Aorta (tissue), 5 donors: ENCODE measurements at regions not wholly inside any gene's neighbourhood (a gene's known extent, or its start where the extent isn't known, plus 50 kb on each side); places are given as distances from the start of the nearest gene placed in this dataset.

Source experiments
- ATAC-seq: fragments of 200-7000 bp; cut with Tn5 transposase; one replicate; pipeline ENCODE4 v1.9.1; 2022; ENCODE audit warnings: moderate library complexity; ENCODE audit not compliant: low FRiP score
- DNase-seq, 2 donors: peaks; one replicate each; pipeline ENCODE4 v3.0.0-alpha.2; 2020
- H3K27ac ChIP-seq, 2 donors: one replicate each; pipeline ENCODE4 v1.5.1; 2013; ENCODE audit warnings: low read length in 2 of 2, mild to moderate bottlenecking in 2 of 2, moderate library complexity in 2 of 2, control low read depth in 1 of 2, inconsistent platforms in 1 of 2, low read depth in 1 of 2
- H3K27me3 ChIP-seq, 2 donors: one replicate each; pipeline ENCODE4 v1.6.1; 2013; ENCODE audit warnings: control low read depth in 1 of 2, low read length in 1 of 2, mild to moderate bottlenecking in 1 of 2, moderate library complexity in 1 of 2; ENCODE audit not compliant: insufficient read depth in 2 of 2, control insufficient read depth in 1 of 2
- H3K36me3 ChIP-seq, 2 donors: one replicate each; pipeline ENCODE4 v1.6.1; 2013; ENCODE audit warnings: control low read depth in 1 of 2, low read length in 1 of 2, mild to moderate bottlenecking in 1 of 2; ENCODE audit not compliant: insufficient read depth in 2 of 2, control insufficient read depth in 1 of 2
- H3K4me1 ChIP-seq, 2 donors: one replicate each; pipeline ENCODE4 v1.6.1; 2013; ENCODE audit warnings: low read length in 2 of 2, control low read depth in 1 of 2, mild to moderate bottlenecking in 1 of 2, moderate library complexity in 1 of 2; ENCODE audit not compliant: insufficient read depth in 2 of 2, control insufficient read depth in 1 of 2
- H3K4me3 ChIP-seq, 2 donors: one replicate each; pipeline ENCODE4 v1.5.1; 2013; ENCODE audit warnings: low read length in 2 of 2, control low read depth in 1 of 2, mild to moderate bottlenecking in 1 of 2
- H3K9me3 ChIP-seq: one replicate; pipeline ENCODE4 v1.6.1; 2013; ENCODE audit warnings: mild to moderate bottlenecking, low read length; ENCODE audit not compliant: control insufficient read depth
- WGBS, 2 donors: extraction: QIAGEN DNeasy Blood & Tissue Kit; methylation state at CpG; one replicate each; pipeline ENCODE4 v1.1.7; 2013; 5-methylcytosine and 5-hydroxymethylcytosine counted together
- intact Hi-C, 2 donors: fragments of 100-400 bp; cut with DNase I; formaldehyde crosslinking; loops; one replicate each; pipeline versions ENCODE4 v1.14.2 to v1.15.0; 2022
- donor health status: healthy with polysubstance abuse.
- donor health status: Bipolar disorder and iron deficiency.
- donor health status: DM: no; HTN: no; CAD: no.
- donor health status: DM: no; HTN: no; CAD: no.
- donor health status: DM: yes; HTN: yes; CAD: no.

GRCh38 chr10:120691625-120692024, 159.5 kb upstream of the WDR11 start:
- Histone ChIP-seq H3K27ac (no peak overlapping the region), H3K36me3 (no peaks in the 10 kb centered on the region), H3K27me3 (no peaks in the 10 kb centered on the region), H3K4me1 (no peaks in the 10 kb centered on the region), H3K9me3 (no peaks in the 10 kb centered on the region), H3K4me3 (no peak overlapping the region)
- intact Hi-C loops: no loop called here
- ATAC-seq: no peak
- DNase-seq: no peak
- WGBS, 2 donors: 73 to 74% methylated on average over 3 of the region's 3 CpGs

DNA sequence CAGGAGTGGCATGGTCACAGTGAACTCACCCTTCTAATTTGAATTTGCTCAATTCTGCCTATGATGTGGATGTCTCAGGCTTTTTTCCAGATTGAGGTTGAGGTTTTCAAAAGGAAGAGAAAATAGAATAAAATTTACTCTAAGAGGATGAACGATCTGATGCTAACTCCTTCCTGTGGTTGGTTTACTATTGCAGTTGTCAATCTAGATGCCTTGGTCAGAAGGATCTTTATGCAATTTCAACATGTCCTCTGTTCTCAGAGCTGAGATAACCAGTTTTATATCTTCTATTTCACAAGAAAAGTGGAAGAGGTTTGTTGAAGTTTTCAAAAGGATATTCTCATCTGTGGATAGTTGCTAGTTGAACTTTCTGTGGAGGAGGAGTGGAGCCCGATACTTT, 150.7 kb upstream of the WDR11 start:
- Histone ChIP-seq H3K27me3 (no peaks in the 10 kb centered on the region), H3K4me1 (no peaks in the 10 kb centered on the region), H3K36me3 (no peaks in the 10 kb centered on the region), H3K27ac (no peak overlapping the region), H3K4me3 (no peak overlapping the region), H3K9me3 (peaks cover 2% of the 10 kb centered on the region)
- DNase-seq: no peak
- no peak for ATAC-seq
- intact Hi-C loops: no loop called here
- 72 to 80% methylated on average over 2 of the region's 2 CpGs for WGBS, 2 donors

DNA sequence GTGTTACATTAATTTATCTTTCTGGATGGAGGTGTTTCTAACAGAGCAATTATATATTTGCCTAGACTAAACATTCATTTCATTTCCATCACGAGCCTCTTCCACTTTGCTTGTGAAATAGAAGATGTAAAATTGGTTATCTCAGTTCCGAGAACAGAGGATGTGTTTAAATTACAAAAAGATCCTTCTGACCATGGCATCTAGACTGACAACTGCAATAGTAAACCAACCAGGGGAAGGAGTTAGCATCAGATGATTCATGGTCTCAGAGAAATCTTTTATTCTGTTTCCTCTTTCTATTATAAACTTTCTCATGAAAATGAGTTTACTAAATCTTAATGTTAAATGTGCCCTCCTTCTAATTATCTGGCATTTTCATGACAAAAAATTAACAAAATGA, 149.8 kb upstream of the WDR11 start:
- intact Hi-C loops: no loop called here
- Histone ChIP-seq H3K36me3 (no peaks in the 10 kb centered on the region), H3K27ac (no peak overlapping the region), H3K4me3 (no peak overlapping the region), H3K27me3 (no peaks in the 10 kb centered on the region), H3K4me1 (no peaks in the 10 kb centered on the region), H3K9me3 (peaks cover 2% of the 10 kb centered on the region)
- no peak for DNase-seq
- no peak for ATAC-seq
- WGBS, 2 donors: 53 to 59% methylated on average over 2 of the region's 2 CpGs

DNA sequence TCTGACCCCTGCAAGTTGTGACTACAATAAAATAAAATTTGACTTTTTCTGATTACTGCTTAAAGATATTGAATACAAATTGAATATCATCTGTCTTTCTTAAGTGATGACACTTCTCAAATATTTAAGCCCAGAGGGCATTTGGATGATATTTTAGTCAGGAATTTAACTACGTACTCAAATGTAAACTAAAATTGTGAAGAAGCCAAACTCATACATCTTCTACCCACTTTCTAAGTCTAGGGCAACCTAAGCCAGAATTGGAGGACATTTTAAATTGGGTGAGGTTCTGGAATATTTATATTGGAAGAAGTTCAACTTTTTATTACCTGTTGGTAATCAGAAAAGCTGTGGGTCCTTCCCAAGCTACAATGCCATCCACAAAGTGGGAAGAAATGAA, 149.1 kb upstream of the WDR11 start:
- DNase-seq: no peak
- intact Hi-C loops: no loop called here

GRCh38 chr10:120705309-120705708, 145.9 kb upstream of the WDR11 start:
- intact Hi-C loops: no loop called here
- Histone ChIP-seq H3K36me3 (no peaks in the 10 kb centered on the region), H3K4me3 (no peak overlapping the region), H3K9me3 (no peaks in the 10 kb centered on the region), H3K27ac (no peak overlapping the region), H3K4me1 (no peaks in the 10 kb centered on the region), H3K27me3 (no peaks in the 10 kb centered on the region)
- whole genome bisulfite sequencing, 2 donors: 32 to 47% methylated on average over 4 of the region's 4 CpGs
- DNase-seq: no peak
- no peak for ATAC-seq

More for the DNA sequence above, 149.1 kb upstream of the WDR11 start:
- peaks cover 2% of the 10 kb centered on the region for H3K9me3 ChIP-seq
- no peaks in the 10 kb centered on the region for H3K4me1 ChIP-seq
- no peak overlapping the region for H3K4me3 ChIP-seq
- H3K27ac ChIP-seq: no peak overlapping the region
- 22 to 39% methylated on average over 1 of the region's 1 CpG for WGBS, 2 donors
- no peak for ATAC-seq
- H3K36me3 ChIP-seq: no peaks in the 10 kb centered on the region
- no peaks in the 10 kb centered on the region for H3K27me3 ChIP-seq

DNA sequence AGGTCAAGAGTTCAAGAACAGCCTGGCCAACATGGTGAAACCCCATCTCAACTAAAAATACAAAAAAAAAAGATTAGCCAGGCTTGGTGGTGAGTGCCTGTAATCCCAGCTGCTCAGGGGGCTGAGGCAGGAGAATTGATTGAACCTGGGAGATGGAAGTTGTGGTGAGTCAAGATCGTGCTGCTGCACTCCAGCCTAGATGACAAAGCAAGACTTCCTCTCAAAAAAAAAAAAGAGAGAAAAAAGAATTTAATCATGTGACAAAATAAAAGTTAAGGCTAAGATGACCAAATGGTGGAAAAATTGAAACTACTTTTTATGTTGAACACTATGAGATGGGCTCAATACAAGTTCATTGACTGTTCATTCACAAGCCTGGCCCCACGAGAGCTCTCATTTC, 141.1 kb upstream of the WDR11 start:
- no peaks in the 10 kb centered on the region for H3K27me3 ChIP-seq

DNA sequence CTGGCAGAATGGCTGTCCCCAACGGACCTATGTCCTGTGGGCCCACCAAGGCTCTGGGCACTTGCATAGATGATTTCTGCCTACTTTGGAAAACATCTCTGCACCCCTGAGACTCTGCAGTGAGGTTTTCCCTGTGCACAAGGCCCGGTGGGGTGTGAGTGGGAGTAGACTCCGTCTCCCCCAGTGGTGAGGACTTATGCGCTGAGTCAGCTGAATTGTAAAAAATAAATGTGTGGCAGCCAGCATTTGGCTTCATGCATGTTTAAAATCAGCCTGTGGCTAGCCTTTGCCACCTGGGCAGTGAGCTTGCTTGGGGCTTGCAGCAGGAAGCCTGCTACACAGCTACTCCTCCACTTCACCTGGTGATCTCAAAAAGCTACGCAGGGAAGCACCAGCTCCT, 139.3 kb upstream of the WDR11 start:
- Histone ChIP-seq H3K4me1 (no peaks in the 10 kb centered on the region), H3K9me3 (no peaks in the 10 kb centered on the region), H3K4me3 (no peak overlapping the region), H3K27me3 (no peaks in the 10 kb centered on the region), H3K36me3 (no peaks in the 10 kb centered on the region), H3K27ac (no peak overlapping the region)
- WGBS, 2 donors: 51 to 57% methylated on average over 5 of the region's 5 CpGs
- ATAC-seq (no peak), DNase-seq (no peak)
- intact Hi-C loops: no loop called here

More for the DNA sequence above, 141.1 kb upstream of the WDR11 start:
- intact Hi-C loops: no loop called here
- Histone ChIP-seq H3K4me3 (no peak overlapping the region), H3K4me1 (no peaks in the 10 kb centered on the region), H3K36me3 (no peaks in the 10 kb centered on the region), H3K9me3 (no peaks in the 10 kb centered on the region), H3K27ac (no peak overlapping the region)
- ATAC-seq: no peak
- no peak for DNase-seq
- WGBS, 2 donors: 51 to 65% methylated on average over 2 of the region's 2 CpGs

- Histone ChIP-seq H3K4me3 (no peak overlapping the region), H3K27ac (no peak overlapping the region), H3K9me3 (no peaks in the 10 kb centered on the region), H3K4me1 (no peaks in the 10 kb centered on the region), H3K36me3 (no peaks in the 10 kb centered on the region), H3K27me3 (no peaks in the 10 kb centered on the region)
- DNase-seq (no peak), ATAC-seq (no peak)
- intact Hi-C loops: no loop called here
- 54 to 58% methylated on average over 2 of the region's 2 CpGs for WGBS, 2 donors
Observed at GRCh38 chr10:120713573-120714205, 137.5 kb upstream of the WDR11 start.

GRCh38 chr10:120715171-120715570, 136.0 kb upstream of the WDR11 start:
- Histone ChIP-seq H3K4me3 (no peak overlapping the region), H3K27me3 (no peaks in the 10 kb centered on the region), H3K36me3 (no peaks in the 10 kb centered on the region), H3K4me1 (no peaks in the 10 kb centered on the region), H3K27ac (no peak overlapping the region), H3K9me3 (no peaks in the 10 kb centered on the region)
- intact Hi-C loops: no loop called here
- WGBS, 2 donors: 59 to 70% methylated on average over 3 of the region's 3 CpGs
- ATAC-seq (no peak), DNase-seq (no peak)
